ENCODE measurements at regions not wholly inside any gene's neighbourhood (a gene's known extent, or its start where the extent isn't known, plus 50 kb on each side); places are given as distances from the start of the nearest gene placed in this dataset.

DNA sequence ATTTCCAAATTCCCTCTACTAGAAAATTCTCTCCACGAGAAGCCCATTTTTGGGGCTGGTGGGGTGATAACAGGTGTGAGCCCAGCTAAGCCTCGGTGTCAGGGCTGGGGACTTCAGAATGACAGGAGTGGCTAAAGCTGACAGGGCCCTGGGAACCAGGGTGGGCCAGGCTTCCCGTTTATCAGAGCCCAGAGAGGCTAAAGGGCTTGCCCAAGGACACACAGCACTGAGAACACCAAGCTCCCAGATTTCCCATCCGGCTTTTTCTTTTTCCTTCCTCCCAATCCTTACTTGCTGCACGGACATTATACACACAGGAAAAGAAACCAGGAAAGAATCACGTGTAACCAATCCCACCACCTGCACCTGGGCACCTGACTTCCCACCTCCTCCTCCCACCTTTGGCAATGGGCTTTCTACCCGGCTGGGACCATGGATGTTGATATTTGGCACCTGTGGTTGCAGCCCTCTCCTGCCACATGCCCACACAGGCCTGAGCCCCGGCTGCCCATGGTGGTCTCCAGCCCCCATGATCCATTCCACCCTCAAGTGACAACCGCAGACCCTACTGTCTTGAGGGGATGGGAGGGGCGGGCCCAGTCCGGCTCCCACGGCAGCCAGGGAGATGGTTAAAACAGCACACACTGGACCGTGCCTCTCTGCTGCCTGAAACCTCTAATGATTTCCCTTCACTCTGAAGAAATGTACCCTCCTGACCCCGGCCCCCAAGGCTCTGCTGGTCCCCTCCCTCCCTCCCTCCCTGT is 78.9 kb downstream of the ENGASE start:
- TF ChIP-seq, protein P1, sequence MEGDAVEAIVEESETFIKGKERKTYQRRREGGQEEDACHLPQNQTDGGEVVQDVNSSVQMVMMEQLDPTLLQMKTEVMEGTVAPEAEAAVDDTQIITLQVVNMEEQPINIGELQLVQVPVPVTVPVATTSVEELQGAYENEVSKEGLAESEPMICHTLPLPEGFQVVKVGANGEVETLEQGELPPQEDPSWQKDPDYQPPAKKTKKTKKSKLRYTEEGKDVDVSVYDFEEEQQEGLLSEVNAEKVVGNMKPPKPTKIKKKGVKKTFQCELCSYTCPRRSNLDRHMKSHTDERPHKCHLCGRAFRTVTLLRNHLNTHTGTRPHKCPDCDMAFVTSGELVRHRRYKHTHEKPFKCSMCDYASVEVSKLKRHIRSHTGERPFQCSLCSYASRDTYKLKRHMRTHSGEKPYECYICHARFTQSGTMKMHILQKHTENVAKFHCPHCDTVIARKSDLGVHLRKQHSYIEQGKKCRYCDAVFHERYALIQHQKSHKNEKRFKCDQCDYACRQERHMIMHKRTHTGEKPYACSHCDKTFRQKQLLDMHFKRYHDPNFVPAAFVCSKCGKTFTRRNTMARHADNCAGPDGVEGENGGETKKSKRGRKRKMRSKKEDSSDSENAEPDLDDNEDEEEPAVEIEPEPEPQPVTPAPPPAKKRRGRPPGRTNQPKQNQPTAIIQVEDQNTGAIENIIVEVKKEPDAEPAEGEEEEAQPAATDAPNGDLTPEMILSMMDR (IDR thresholded peaks at IDR 0.05) = no peak
- TF ChIP-seq, protein P2, sequence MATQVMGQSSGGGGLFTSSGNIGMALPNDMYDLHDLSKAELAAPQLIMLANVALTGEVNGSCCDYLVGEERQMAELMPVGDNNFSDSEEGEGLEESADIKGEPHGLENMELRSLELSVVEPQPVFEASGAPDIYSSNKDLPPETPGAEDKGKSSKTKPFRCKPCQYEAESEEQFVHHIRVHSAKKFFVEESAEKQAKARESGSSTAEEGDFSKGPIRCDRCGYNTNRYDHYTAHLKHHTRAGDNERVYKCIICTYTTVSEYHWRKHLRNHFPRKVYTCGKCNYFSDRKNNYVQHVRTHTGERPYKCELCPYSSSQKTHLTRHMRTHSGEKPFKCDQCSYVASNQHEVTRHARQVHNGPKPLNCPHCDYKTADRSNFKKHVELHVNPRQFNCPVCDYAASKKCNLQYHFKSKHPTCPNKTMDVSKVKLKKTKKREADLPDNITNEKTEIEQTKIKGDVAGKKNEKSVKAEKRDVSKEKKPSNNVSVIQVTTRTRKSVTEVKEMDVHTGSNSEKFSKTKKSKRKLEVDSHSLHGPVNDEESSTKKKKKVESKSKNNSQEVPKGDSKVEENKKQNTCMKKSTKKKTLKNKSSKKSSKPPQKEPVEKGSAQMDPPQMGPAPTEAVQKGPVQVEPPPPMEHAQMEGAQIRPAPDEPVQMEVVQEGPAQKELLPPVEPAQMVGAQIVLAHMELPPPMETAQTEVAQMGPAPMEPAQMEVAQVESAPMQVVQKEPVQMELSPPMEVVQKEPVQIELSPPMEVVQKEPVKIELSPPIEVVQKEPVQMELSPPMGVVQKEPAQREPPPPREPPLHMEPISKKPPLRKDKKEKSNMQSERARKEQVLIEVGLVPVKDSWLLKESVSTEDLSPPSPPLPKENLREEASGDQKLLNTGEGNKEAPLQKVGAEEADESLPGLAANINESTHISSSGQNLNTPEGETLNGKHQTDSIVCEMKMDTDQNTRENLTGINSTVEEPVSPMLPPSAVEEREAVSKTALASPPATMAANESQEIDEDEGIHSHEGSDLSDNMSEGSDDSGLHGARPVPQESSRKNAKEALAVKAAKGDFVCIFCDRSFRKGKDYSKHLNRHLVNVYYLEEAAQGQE (IDR thresholded peaks at IDR 0.05; ENCODE audit: insufficient read depth in 1 of 2, low read depth in 2 of 2, low read length in 1 of 2) = no peak
- no peak for TF ChIP-seq TCF7L2 (IDR thresholded peaks at IDR 0.05; ENCODE audit: low read depth, low read length)
- no peak for TF ChIP-seq POLR2AphosphoS5 (IDR thresholded peaks at IDR 0.05; ENCODE audit: low read depth, low read length)
